ENCODE measurements at regions not wholly inside any gene's neighbourhood (a gene's known extent, or its start where the extent isn't known, plus 50 kb on each side); places are given as distances from the start of the nearest gene placed in this dataset.

- no peak for TF ChIP-seq CTCF (IDR thresholded peaks at IDR 0.05)
- TF ChIP-seq POLR2A (IDR thresholded peaks at IDR 0.05): no peak
- no peak for TF ChIP-seq EP300 (IDR thresholded peaks at IDR 0.05)
Observed at GRCh38 chr4:59685626-59686025, 1514.5 kb upstream of the ADGRL3 start.

Measured in tibial nerve (tissue), 4 donors.